ENCODE measurements at regions not wholly inside any gene's neighbourhood (a gene's known extent, or its start where the extent isn't known, plus 50 kb on each side); places are given as distances from the start of the nearest gene placed in this dataset.
"Not testable (repeated sequence)": the region's sequence is repeated elsewhere in the genome, so short reads cannot be mapped to it uniquely, and the experiment has no call there.

- DNase-seq; POLR2A ChIA-PET; CTCF ChIA-PET; H3K27me3 ChIP-seq (replicated peaks in 2 of 5; ENCODE audit: control insufficient read depth in 4 of 5, insufficient read depth in 5 of 5, low read length in 4 of 5); H3K4me3 ChIP-seq (ENCODE audit: control insufficient read depth in 1 of 7, extremely low read depth in 1 of 7, insufficient read depth in 4 of 7, low read depth in 2 of 7, low read length in 6 of 7); H3K9me3 ChIP-seq (ENCODE audit: control extremely low read depth in 1 of 5, control insufficient read depth in 4 of 5, insufficient read depth in 2 of 5, low read depth in 1 of 5, low read length in 4 of 5); H3K4me1 ChIP-seq (ENCODE audit: control extremely low read depth in 1 of 4, control insufficient read depth in 4 of 4, insufficient read depth in 4 of 4, low read length in 3 of 4); H3K36me3 ChIP-seq (ENCODE audit: control insufficient read depth in 4 of 4, insufficient read depth in 4 of 4, low read length in 3 of 4); H3K27ac ChIP-seq (ENCODE audit: insufficient read depth in 1 of 2, low read depth in 1 of 2, low read length in 2 of 2, poor library complexity in 1 of 2, severe bottlenecking in 2 of 2): not testable (repeated sequence)
- no CpG with 5 or more reads among the region's 1 CpG for WGBS (ENCODE audit: insufficient coverage)
Observed at GRCh38 chr1:166685891-166686290, 153.4 kb upstream of the POGK start.

- CTCF ChIA-PET; H3K4me1 ChIP-seq (ENCODE audit: control extremely low read depth in 1 of 4, control insufficient read depth in 4 of 4, insufficient read depth in 4 of 4, low read length in 3 of 4); DNase-seq; H3K27ac ChIP-seq (ENCODE audit: insufficient read depth in 1 of 2, low read depth in 1 of 2, low read length in 2 of 2, poor library complexity in 1 of 2, severe bottlenecking in 2 of 2); H3K27me3 ChIP-seq (replicated peaks in 2 of 5; ENCODE audit: control insufficient read depth in 4 of 5, insufficient read depth in 5 of 5, low read length in 4 of 5); H3K36me3 ChIP-seq (ENCODE audit: control insufficient read depth in 4 of 4, insufficient read depth in 4 of 4, low read length in 3 of 4); POLR2A ChIA-PET; H3K4me3 ChIP-seq (ENCODE audit: control insufficient read depth in 1 of 7, extremely low read depth in 1 of 7, insufficient read depth in 4 of 7, low read depth in 2 of 7, low read length in 6 of 7); H3K9me3 ChIP-seq (ENCODE audit: control extremely low read depth in 1 of 5, control insufficient read depth in 4 of 5, insufficient read depth in 2 of 5, low read depth in 1 of 5, low read length in 4 of 5): not testable (repeated sequence)
- no CpG with 5 or more reads among the region's 3 CpGs for WGBS (ENCODE audit: insufficient coverage)
Observed at GRCh38 chr1:166690596-166690995, 148.7 kb upstream of the POGK start.

GRCh38 chr1:166691476-166691875 lies 147.8 kb upstream of the POGK start:
- ChIA-PET POLR2A (no interaction called here), CTCF (interaction anchor here (0.6 to 2.1 kb wide), 2 partner anchors 11 to 121 kb away, joined by 3 to 4 read pairs; no protein-coding TSS in a partner anchor)
- Histone ChIP-seq H3K36me3 (ENCODE audit: control insufficient read depth in 4 of 4, insufficient read depth in 4 of 4, low read length in 3 of 4) (no peaks in the 10 kb centered on the region), H3K4me3 (ENCODE audit: control insufficient read depth in 1 of 7, extremely low read depth in 1 of 7, insufficient read depth in 4 of 7, low read depth in 2 of 7, low read length in 6 of 7) (no peak overlapping the region), H3K27me3 (replicated peaks in 2 of 5; ENCODE audit: control insufficient read depth in 4 of 5, insufficient read depth in 5 of 5, low read length in 4 of 5) (no peaks in the 10 kb centered on the region), H3K9me3 (ENCODE audit: control extremely low read depth in 1 of 5, control insufficient read depth in 4 of 5, insufficient read depth in 2 of 5, low read depth in 1 of 5, low read length in 4 of 5) (no peaks in the 10 kb centered on the region), H3K4me1 (ENCODE audit: control extremely low read depth in 1 of 4, control insufficient read depth in 4 of 4, insufficient read depth in 4 of 4, low read length in 3 of 4) (no peaks in the 10 kb centered on the region), H3K27ac (ENCODE audit: insufficient read depth in 1 of 2, low read depth in 1 of 2, low read length in 2 of 2, poor library complexity in 1 of 2, severe bottlenecking in 2 of 2) (no peak overlapping the region)
- WGBS (ENCODE audit: insufficient coverage): 100% methylated on average over 3 of the region's 3 CpGs
- DNase-seq: no peak

- no CpG with 5 or more reads among the region's 2 CpGs for WGBS (ENCODE audit: insufficient coverage)
- Histone ChIP-seq H3K4me1 (ENCODE audit: control extremely low read depth in 1 of 4, control insufficient read depth in 4 of 4, insufficient read depth in 4 of 4, low read length in 3 of 4) (no peaks in the 10 kb centered on the region), H3K27ac (ENCODE audit: insufficient read depth in 1 of 2, low read depth in 1 of 2, low read length in 2 of 2, poor library complexity in 1 of 2, severe bottlenecking in 2 of 2) (no peak overlapping the region), H3K27me3 (replicated peaks in 2 of 5; ENCODE audit: control insufficient read depth in 4 of 5, insufficient read depth in 5 of 5, low read length in 4 of 5) (no peaks in the 10 kb centered on the region), H3K36me3 (ENCODE audit: control insufficient read depth in 4 of 4, insufficient read depth in 4 of 4, low read length in 3 of 4) (no peaks in the 10 kb centered on the region), H3K9me3 (ENCODE audit: control extremely low read depth in 1 of 5, control insufficient read depth in 4 of 5, insufficient read depth in 2 of 5, low read depth in 1 of 5, low read length in 4 of 5) (no peaks in the 10 kb centered on the region), H3K4me3 (ENCODE audit: control insufficient read depth in 1 of 7, extremely low read depth in 1 of 7, insufficient read depth in 4 of 7, low read depth in 2 of 7, low read length in 6 of 7) (no peak overlapping the region)
- ChIA-PET POLR2A (no interaction called here), CTCF (interaction anchor here (2.1 kb wide), 1 partner anchor 10 kb away, joined by 4 read pairs; no protein-coding TSS in a partner anchor)
- DNase-seq: no peak
Observed at GRCh38 chr1:166692346-166692745, 146.9 kb upstream of the POGK start.

GRCh38 chr1:166693158-166693557 lies 146.1 kb upstream of the POGK start:
- Histone ChIP-seq H3K36me3 (ENCODE audit: control insufficient read depth in 4 of 4, insufficient read depth in 4 of 4, low read length in 3 of 4) (no peaks in the 10 kb centered on the region), H3K27ac (ENCODE audit: insufficient read depth in 1 of 2, low read depth in 1 of 2, low read length in 2 of 2, poor library complexity in 1 of 2, severe bottlenecking in 2 of 2) (no peak overlapping the region), H3K27me3 (replicated peaks in 2 of 5; ENCODE audit: control insufficient read depth in 4 of 5, insufficient read depth in 5 of 5, low read length in 4 of 5) (no peaks in the 10 kb centered on the region), H3K4me3 (ENCODE audit: control insufficient read depth in 1 of 7, extremely low read depth in 1 of 7, insufficient read depth in 4 of 7, low read depth in 2 of 7, low read length in 6 of 7) (no peak overlapping the region), H3K4me1 (ENCODE audit: control extremely low read depth in 1 of 4, control insufficient read depth in 4 of 4, insufficient read depth in 4 of 4, low read length in 3 of 4) (no peaks in the 10 kb centered on the region), H3K9me3 (ENCODE audit: control extremely low read depth in 1 of 5, control insufficient read depth in 4 of 5, insufficient read depth in 2 of 5, low read depth in 1 of 5, low read length in 4 of 5) (no peaks in the 10 kb centered on the region)
- 90% methylated on average over 3 of the region's 4 CpGs for WGBS (ENCODE audit: insufficient coverage)
- DNase-seq: no peak
- POLR2A ChIA-PET: no interaction called here
- CTCF ChIA-PET: interaction anchor here (2.1 kb wide), 1 partner anchor 9 kb away, joined by 4 read pairs; no protein-coding TSS in a partner anchor

GRCh38 chr1:166693673-166694297 lies 145.5 kb upstream of the POGK start:
- CTCF ChIA-PET: interaction anchor here (0.6 kb wide), 3 partner anchors 9 to 1448 kb away, joined by 3 to 4 read pairs (median 3); no protein-coding TSS in a partner anchor
- no peak for DNase-seq
- no peaks in the 10 kb centered on the region for H3K4me1 ChIP-seq (ENCODE audit: control extremely low read depth in 1 of 4, control insufficient read depth in 4 of 4, insufficient read depth in 4 of 4, low read length in 3 of 4)

GRCh38 chr1:166695115-166695514 lies 144.2 kb upstream of the POGK start:
- POLR2A ChIA-PET: no interaction called here
- CTCF ChIA-PET: no interaction called here
- Histone ChIP-seq H3K27ac (ENCODE audit: insufficient read depth in 1 of 2, low read depth in 1 of 2, low read length in 2 of 2, poor library complexity in 1 of 2, severe bottlenecking in 2 of 2) (no peak overlapping the region), H3K9me3 (ENCODE audit: control extremely low read depth in 1 of 5, control insufficient read depth in 4 of 5, insufficient read depth in 2 of 5, low read depth in 1 of 5, low read length in 4 of 5) (no peaks in the 10 kb centered on the region), H3K36me3 (ENCODE audit: control insufficient read depth in 4 of 4, insufficient read depth in 4 of 4, low read length in 3 of 4) (no peaks in the 10 kb centered on the region), H3K27me3 (replicated peaks in 2 of 5; ENCODE audit: control insufficient read depth in 4 of 5, insufficient read depth in 5 of 5, low read length in 4 of 5) (no peaks in the 10 kb centered on the region), H3K4me3 (ENCODE audit: control insufficient read depth in 1 of 7, extremely low read depth in 1 of 7, insufficient read depth in 4 of 7, low read depth in 2 of 7, low read length in 6 of 7) (no peak overlapping the region), H3K4me1 (ENCODE audit: control extremely low read depth in 1 of 4, control insufficient read depth in 4 of 4, insufficient read depth in 4 of 4, low read length in 3 of 4) (peaks cover 0 to 4% (median 0%) of the 10 kb centered on the region in 4 experiments)
- no CpG with 5 or more reads among the region's 1 CpG for WGBS (ENCODE audit: insufficient coverage)
- no peak for DNase-seq

More at GRCh38 chr1:166693673-166694297, 145.5 kb upstream of the POGK start:
- no peaks in the 10 kb centered on the region for H3K36me3 ChIP-seq (ENCODE audit: control insufficient read depth in 4 of 4, insufficient read depth in 4 of 4, low read length in 3 of 4)
- H3K27me3 ChIP-seq (replicated peaks in 2 of 5; ENCODE audit: control insufficient read depth in 4 of 5, insufficient read depth in 5 of 5, low read length in 4 of 5): no peaks in the 10 kb centered on the region
- H3K4me3 ChIP-seq (ENCODE audit: control insufficient read depth in 1 of 7, extremely low read depth in 1 of 7, insufficient read depth in 4 of 7, low read depth in 2 of 7, low read length in 6 of 7): no peak overlapping the region
- no peak overlapping the region for H3K27ac ChIP-seq (ENCODE audit: insufficient read depth in 1 of 2, low read depth in 1 of 2, low read length in 2 of 2, poor library complexity in 1 of 2, severe bottlenecking in 2 of 2)
- POLR2A ChIA-PET: no interaction called here
- H3K9me3 ChIP-seq (ENCODE audit: control extremely low read depth in 1 of 5, control insufficient read depth in 4 of 5, insufficient read depth in 2 of 5, low read depth in 1 of 5, low read length in 4 of 5): no peaks in the 10 kb centered on the region
- 100% methylated on average over 1 of the region's 4 CpGs for WGBS (ENCODE audit: insufficient coverage)
